H1 (cell line): ENCODE measurements at regions not wholly inside any gene's neighbourhood (a gene's known extent, or its start where the extent isn't known, plus 50 kb on each side); places are given as distances from the start of the nearest gene placed in this dataset.

Source experiments
- ATF2 ChIP-seq: IDR thresholded peaks from 2 replicates; pipeline ENCODE4 v1.6.1; 2012; ENCODE audit warnings: low read length, inconsistent platforms
- FOSL1 ChIP-seq: IDR thresholded peaks from 2 replicates; pipeline ENCODE4 v1.6.1; 2011; ENCODE audit warnings: mild to moderate bottlenecking, low read depth, low read length, moderate library complexity; ENCODE audit not compliant: insufficient read depth
- GTF2F1 ChIP-seq: IDR thresholded peaks from 2 replicates; pipeline ENCODE4 v1.6.1; 2012; ENCODE audit warnings: low read depth, low read length, improper control_type of control experiment, borderline replicate concordance
- POLR2A ChIP-seq, 2 experiments: IDR thresholded peaks; 1 replicate in 1 of 2; 2 replicates in 1 of 2; pipeline ENCODE4 v1.6.1; 2011; ENCODE audit warnings: low read depth in 2 of 2, low read length in 2 of 2, mild to moderate bottlenecking in 2 of 2; ENCODE audit errors: control extremely low read depth in 1 of 2
- RFX5 ChIP-seq: IDR thresholded peaks from 2 replicates; pipeline ENCODE4 v1.6.1; 2011; ENCODE audit warnings: low read depth, low read length, improper control_type of control experiment, borderline replicate concordance
- SRF ChIP-seq: IDR thresholded peaks from 2 replicates; pipeline ENCODE4 v1.6.1; 2011; ENCODE audit warnings: mild to moderate bottlenecking, low read depth, low read length, moderate library complexity
- TCF12 ChIP-seq: IDR thresholded peaks from 2 replicates; pipeline ENCODE4 v1.6.1; 2011; ENCODE audit warnings: low read depth, mild to moderate bottlenecking, low read length
- TF ChIP-seq, protein P1 (sequence below), 3 experiments: IDR thresholded peaks; 1 replicate in 2 of 3; 2 replicates in 1 of 3; pipeline versions ENCODE4 v1.5.1 to v1.6.1; 2011; ENCODE audit warnings: low read length in 3 of 3, mild to moderate bottlenecking in 3 of 3, inconsistent platforms in 2 of 3, low read depth in 1 of 3, moderate library complexity in 1 of 3; ENCODE audit not compliant: insufficient read depth in 1 of 3; ENCODE audit errors: control extremely low read depth in 1 of 3

DNA sequence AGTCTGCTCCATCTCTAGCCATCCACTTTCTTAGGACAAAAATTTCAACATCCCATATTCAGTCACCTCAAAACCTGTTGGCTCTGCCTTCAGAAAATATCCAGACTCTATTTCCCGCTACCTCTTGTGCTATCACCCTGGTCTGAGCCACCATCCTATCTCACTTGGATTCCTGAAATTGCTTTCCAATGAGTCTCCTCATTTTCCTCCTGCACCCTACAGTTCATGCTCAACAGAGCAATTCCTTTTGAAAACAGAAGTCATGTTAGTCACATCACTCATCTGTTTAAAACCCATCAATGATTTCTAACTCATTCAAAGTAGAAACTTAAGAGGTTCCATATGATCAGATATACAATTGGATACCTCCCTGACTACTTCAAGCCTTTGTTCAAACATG is 229.9 kb downstream of the ADGRG6 start:
- TF ChIP-seq RFX5 = no peak
- no peak for TF ChIP-seq POLR2A (IDR thresholded peaks at IDR 0.05; ENCODE audit: control extremely low read depth in 1 of 2, low read depth in 2 of 2, low read length in 2 of 2)
- no peak for TF ChIP-seq SRF
- TF ChIP-seq, protein P1, sequence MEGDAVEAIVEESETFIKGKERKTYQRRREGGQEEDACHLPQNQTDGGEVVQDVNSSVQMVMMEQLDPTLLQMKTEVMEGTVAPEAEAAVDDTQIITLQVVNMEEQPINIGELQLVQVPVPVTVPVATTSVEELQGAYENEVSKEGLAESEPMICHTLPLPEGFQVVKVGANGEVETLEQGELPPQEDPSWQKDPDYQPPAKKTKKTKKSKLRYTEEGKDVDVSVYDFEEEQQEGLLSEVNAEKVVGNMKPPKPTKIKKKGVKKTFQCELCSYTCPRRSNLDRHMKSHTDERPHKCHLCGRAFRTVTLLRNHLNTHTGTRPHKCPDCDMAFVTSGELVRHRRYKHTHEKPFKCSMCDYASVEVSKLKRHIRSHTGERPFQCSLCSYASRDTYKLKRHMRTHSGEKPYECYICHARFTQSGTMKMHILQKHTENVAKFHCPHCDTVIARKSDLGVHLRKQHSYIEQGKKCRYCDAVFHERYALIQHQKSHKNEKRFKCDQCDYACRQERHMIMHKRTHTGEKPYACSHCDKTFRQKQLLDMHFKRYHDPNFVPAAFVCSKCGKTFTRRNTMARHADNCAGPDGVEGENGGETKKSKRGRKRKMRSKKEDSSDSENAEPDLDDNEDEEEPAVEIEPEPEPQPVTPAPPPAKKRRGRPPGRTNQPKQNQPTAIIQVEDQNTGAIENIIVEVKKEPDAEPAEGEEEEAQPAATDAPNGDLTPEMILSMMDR (IDR thresholded peaks at IDR 0.05; ENCODE audit: control extremely low read depth in 1 of 3, insufficient read depth in 1 of 3, low read depth in 1 of 3, low read length in 3 of 3) = no peak
- TF ChIP-seq ATF2 = no peak
- TF ChIP-seq TCF12 = no peak
- no peak for TF ChIP-seq FOSL1
- no peak for TF ChIP-seq GTF2F1
